ENCODE measurements at regions not wholly inside any gene's neighbourhood (a gene's known extent, or its start where the extent isn't known, plus 50 kb on each side); places are given as distances from the start of the nearest gene placed in this dataset.

GRCh38 chr5:165015126-165015525, 1509.7 kb downstream of the MAT2B start:
- Histone ChIP-seq H3K27ac (no peak overlapping the region), H3K4me1 (no peaks in the 10 kb centered on the region), H3K4me3 (no peak overlapping the region), H3K36me3 (no peaks in the 10 kb centered on the region), H3K27me3 (no peaks in the 10 kb centered on the region), H3K9me3 (no peaks in the 10 kb centered on the region)
- intact Hi-C loops (cut with DNase I; ENCODE audit: low total_unique reads): no loop called here
- DNase-seq: no peak
- TF ChIP-seq CTCF (IDR thresholded peaks at IDR 0.05): no peak

GRCh38 chr5:165015547-165015946, 1510.1 kb downstream of the MAT2B start:
- no peaks in the 10 kb centered on the region for H3K4me1 ChIP-seq
- no peak for TF ChIP-seq CTCF (IDR thresholded peaks at IDR 0.05)
- no peaks in the 10 kb centered on the region for H3K27me3 ChIP-seq
- H3K9me3 ChIP-seq: no peaks in the 10 kb centered on the region
- H3K27ac ChIP-seq: no peak overlapping the region
- no peaks in the 10 kb centered on the region for H3K36me3 ChIP-seq
- H3K4me3 ChIP-seq: no peak overlapping the region
- intact Hi-C loops (cut with DNase I; ENCODE audit: low total_unique reads): no loop called here
- DNase-seq: no peak

- H3K27ac ChIP-seq: no peak overlapping the region
- no peaks in the 10 kb centered on the region for H3K9me3 ChIP-seq
- H3K36me3 ChIP-seq: no peaks in the 10 kb centered on the region
- no peak for DNase-seq
- no peaks in the 10 kb centered on the region for H3K27me3 ChIP-seq
- no peak for TF ChIP-seq CTCF (IDR thresholded peaks at IDR 0.05)
- no peaks in the 10 kb centered on the region for H3K4me1 ChIP-seq
- intact Hi-C loops (cut with DNase I; ENCODE audit: low total_unique reads): no loop called here
- no peak overlapping the region for H3K4me3 ChIP-seq
These were observed 1521.6 kb downstream of the MAT2B start for GRCh38 chr5:165026971-165027370.

GRCh38 chr5:165028356-165028755, 1522.9 kb downstream of the MAT2B start:
- H3K9me3 ChIP-seq: no peaks in the 10 kb centered on the region
- intact Hi-C loops (cut with DNase I; ENCODE audit: low total_unique reads): no loop called here
- no peak for TF ChIP-seq CTCF (IDR thresholded peaks at IDR 0.05)
- H3K27ac ChIP-seq: no peak overlapping the region
- DNase-seq: no peak
- no peaks in the 10 kb centered on the region for H3K36me3 ChIP-seq
- no peaks in the 10 kb centered on the region for H3K4me1 ChIP-seq
- H3K4me3 ChIP-seq: no peak overlapping the region
- H3K27me3 ChIP-seq: no peaks in the 10 kb centered on the region

GRCh38 chr5:165029099-165029870, 1523.9 kb downstream of the MAT2B start:
- Histone ChIP-seq H3K27me3 (no peaks in the 10 kb centered on the region), H3K36me3 (no peaks in the 10 kb centered on the region), H3K9me3 (no peaks in the 10 kb centered on the region), H3K4me1 (no peaks in the 10 kb centered on the region), H3K27ac (no peak overlapping the region), H3K4me3 (no peak overlapping the region)
- peak in 1 of 2 donors; percentile 30 for DNase-seq
- no peak for TF ChIP-seq CTCF (IDR thresholded peaks at IDR 0.05)
- intact Hi-C loops (cut with DNase I; ENCODE audit: low total_unique reads): no loop called here

Data from tibial artery (tissue), 4 donors.